SK-N-SH treated with all-trans-retinoic acid at 6 μM for 48 hours (cell line): ENCODE measurements at regions not wholly inside any gene's neighbourhood (a gene's known extent, or its start where the extent isn't known, plus 50 kb on each side); places are given as distances from the start of the nearest gene placed in this dataset.

Experiments used
- ATAC-seq: fragments of 200-7000 bp; cut with Tn5 transposase; 3 replicates; pipeline ENCODE4 v1.9.1; 2020; ENCODE audit warnings: mild to moderate bottlenecking, moderate library complexity
- ARNTL ChIP-seq: fragments of 450-650 bp; formaldehyde crosslinking; IDR thresholded peaks from 2 replicates; pipeline ENCODE4 v1.5.0; 2020; ENCODE audit warnings: low read depth, mild to moderate bottlenecking, moderate library complexity, borderline replicate concordance
- BACH2 ChIP-seq: fragments of 250-450 bp; sonication (Bioruptor Pico); IDR thresholded peaks from 2 replicates; pipeline ENCODE4 v1.9.0; 2021; ENCODE audit warnings: mild to moderate bottlenecking, borderline replicate concordance
- CSDC2 ChIP-seq: fragments of 250-450 bp; sonication (Bioruptor Pico); IDR thresholded peaks from 2 replicates; pipeline ENCODE4 v1.5.0; 2020; ENCODE audit warnings: mild to moderate bottlenecking, moderate library complexity
- ESRRG ChIP-seq: fragments of 250-450 bp; sonication (Bioruptor Pico); IDR thresholded peaks from 2 replicates; pipeline ENCODE4 v1.6.1; 2021; ENCODE audit warnings: mild to moderate bottlenecking
- GLIS3 ChIP-seq: fragments of 250-450 bp; sonication (Bioruptor Pico); IDR thresholded peaks from 2 replicates; pipeline ENCODE4 v1.5.0; 2020; ENCODE audit warnings: mild to moderate bottlenecking, moderate library complexity
- ISL1 ChIP-seq: fragments of 250-450 bp; sonication (Bioruptor Pico); IDR thresholded peaks from 2 replicates; pipeline ENCODE4 v2.1.2; 2022; ENCODE audit warnings: mild to moderate bottlenecking, moderate library complexity
- OSR1 ChIP-seq: fragments of 250-450 bp; sonication (Bioruptor Pico); IDR thresholded peaks from 2 replicates; pipeline ENCODE4 v1.8.0; 2022; ENCODE audit warnings: moderate library complexity, mild to moderate bottlenecking, inconsistent platforms
- PPARA ChIP-seq: fragments of 250-450 bp; sonication (Bioruptor Pico); IDR thresholded peaks from 2 replicates; pipeline ENCODE4 v1.5.0; 2020; ENCODE audit warnings: mild to moderate bottlenecking, borderline replicate concordance
- RARB ChIP-seq: fragments of 250-450 bp; sonication (Bioruptor Pico); IDR thresholded peaks from 2 replicates; pipeline ENCODE4 v1.8.0; 2021; ENCODE audit warnings: mild to moderate bottlenecking, moderate library complexity
- SNAI2 ChIP-seq: fragments of 250-450 bp; sonication (Bioruptor Pico); IDR thresholded peaks from 2 replicates; pipeline ENCODE4 v1.5.0; 2020; ENCODE audit warnings: mild to moderate bottlenecking, moderate library complexity
- TCF4 ChIP-seq: fragments of 250-450 bp; sonication (Bioruptor Pico); IDR thresholded peaks from 2 replicates; pipeline ENCODE4 v1.8.0; 2021; ENCODE audit warnings: mild to moderate bottlenecking, moderate library complexity, borderline replicate concordance
- TOX ChIP-seq: fragments of 250-450 bp; sonication (Bioruptor Pico); IDR thresholded peaks from 2 replicates; pipeline ENCODE4 v1.8.0; 2021; ENCODE audit warnings: mild to moderate bottlenecking, moderate library complexity, borderline replicate concordance
- ZC3H10 ChIP-seq: fragments of 250-450 bp; sonication (Bioruptor Pico); IDR thresholded peaks from 2 replicates; pipeline ENCODE4 v1.5.1; 2021; ENCODE audit warnings: mild to moderate bottlenecking, moderate library complexity
- ZFP3 ChIP-seq: fragments of 250-450 bp; sonication (Bioruptor Pico); IDR thresholded peaks from 2 replicates; pipeline ENCODE4 v1.5.0; 2020; ENCODE audit warnings: mild to moderate bottlenecking, moderate library complexity
- ZFP30 ChIP-seq: fragments of 450-650 bp; formaldehyde crosslinking; IDR thresholded peaks from 2 replicates; pipeline ENCODE4 v1.5.0; 2022; ENCODE audit warnings: mild to moderate bottlenecking, moderate library complexity
- ZNF565 ChIP-seq: fragments of 450-650 bp; formaldehyde crosslinking; conservative IDR thresholded peaks from 2 replicates; pipeline ENCODE4 v1.5.0; 2020; ENCODE audit warnings: low read depth, mild to moderate bottlenecking, moderate library complexity
- ZNF70 ChIP-seq: fragments of 450-650 bp; formaldehyde crosslinking; IDR thresholded peaks from 2 replicates; pipeline ENCODE4 v1.5.0; 2020; ENCODE audit warnings: mild to moderate bottlenecking, moderate library complexity
- ZNF8 ChIP-seq: fragments of 450-650 bp; formaldehyde crosslinking; IDR thresholded peaks from 2 replicates; pipeline ENCODE4 v1.5.0; 2020; ENCODE audit warnings: mild to moderate bottlenecking, moderate library complexity
- TF ChIP-seq, protein P1 (sequence below): fragments of 250-450 bp; sonication (Bioruptor Pico); IDR thresholded peaks from 2 replicates; pipeline ENCODE4 v1.8.0; 2021; ENCODE audit warnings: low read depth, mild to moderate bottlenecking, moderate library complexity, borderline replicate concordance
- TF ChIP-seq, protein P2 (sequence below): fragments of 250-450 bp; sonication (Bioruptor Pico); IDR thresholded peaks from 2 replicates; pipeline ENCODE4 v1.5.1; 2020; ENCODE audit warnings: low read depth, mild to moderate bottlenecking, moderate library complexity
- TF ChIP-seq, protein P3 (sequence below): fragments of 250-450 bp; sonication (Bioruptor Pico); IDR thresholded peaks from 2 replicates; pipeline ENCODE4 v1.8.0; 2020; ENCODE audit warnings: mild to moderate bottlenecking, moderate library complexity, borderline replicate concordance
- TF ChIP-seq, protein P4 (sequence below): fragments of 250-450 bp; sonication (Bioruptor Pico); IDR thresholded peaks from 2 replicates; pipeline ENCODE4 v1.5.1; 2021; ENCODE audit warnings: mild to moderate bottlenecking, moderate library complexity
- TF ChIP-seq, protein P5 (sequence below): fragments of 250-450 bp; sonication (Bioruptor Pico); IDR thresholded peaks from 2 replicates; pipeline ENCODE4 v1.5.0; 2020; ENCODE audit warnings: mild to moderate bottlenecking, moderate library complexity

DNA sequence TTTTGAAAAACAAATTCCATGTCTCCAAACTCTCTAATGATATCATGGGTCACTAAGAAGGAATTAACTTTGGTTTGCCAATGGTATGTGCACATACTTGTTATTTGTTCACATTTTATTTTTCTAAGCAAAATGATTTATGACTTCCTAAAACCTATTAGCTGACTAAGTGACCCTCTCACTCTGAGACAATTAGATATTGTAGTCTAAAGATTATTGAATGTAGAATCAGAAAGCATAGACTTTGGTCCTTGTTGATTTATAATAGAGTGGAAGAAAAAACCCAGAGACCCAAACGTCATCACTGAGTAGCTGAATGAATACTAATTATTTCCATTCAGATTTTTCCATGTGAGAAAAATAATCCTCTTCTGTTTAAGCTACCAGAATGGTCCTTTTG is 243.5 kb upstream of the ANO3 start:
- peak; percentile 67 for ATAC-seq
- TF ChIP-seq, protein P1, sequence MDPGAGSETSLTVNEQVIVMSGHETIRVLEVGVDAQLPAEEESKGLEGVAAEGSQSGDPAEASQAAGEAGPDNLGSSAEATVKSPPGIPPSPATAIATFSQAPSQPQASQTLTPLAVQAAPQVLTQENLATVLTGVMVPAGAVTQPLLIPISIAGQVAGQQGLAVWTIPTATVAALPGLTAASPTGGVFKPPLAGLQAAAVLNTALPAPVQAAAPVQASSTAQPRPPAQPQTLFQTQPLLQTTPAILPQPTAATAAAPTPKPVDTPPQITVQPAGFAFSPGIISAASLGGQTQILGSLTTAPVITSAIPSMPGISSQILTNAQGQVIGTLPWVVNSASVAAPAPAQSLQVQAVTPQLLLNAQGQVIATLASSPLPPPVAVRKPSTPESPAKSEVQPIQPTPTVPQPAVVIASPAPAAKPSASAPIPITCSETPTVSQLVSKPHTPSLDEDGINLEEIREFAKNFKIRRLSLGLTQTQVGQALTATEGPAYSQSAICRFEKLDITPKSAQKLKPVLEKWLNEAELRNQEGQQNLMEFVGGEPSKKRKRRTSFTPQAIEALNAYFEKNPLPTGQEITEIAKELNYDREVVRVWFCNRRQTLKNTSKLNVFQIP (CRISPR knock-in tag), result no peak
- TF ChIP-seq, protein P2, sequence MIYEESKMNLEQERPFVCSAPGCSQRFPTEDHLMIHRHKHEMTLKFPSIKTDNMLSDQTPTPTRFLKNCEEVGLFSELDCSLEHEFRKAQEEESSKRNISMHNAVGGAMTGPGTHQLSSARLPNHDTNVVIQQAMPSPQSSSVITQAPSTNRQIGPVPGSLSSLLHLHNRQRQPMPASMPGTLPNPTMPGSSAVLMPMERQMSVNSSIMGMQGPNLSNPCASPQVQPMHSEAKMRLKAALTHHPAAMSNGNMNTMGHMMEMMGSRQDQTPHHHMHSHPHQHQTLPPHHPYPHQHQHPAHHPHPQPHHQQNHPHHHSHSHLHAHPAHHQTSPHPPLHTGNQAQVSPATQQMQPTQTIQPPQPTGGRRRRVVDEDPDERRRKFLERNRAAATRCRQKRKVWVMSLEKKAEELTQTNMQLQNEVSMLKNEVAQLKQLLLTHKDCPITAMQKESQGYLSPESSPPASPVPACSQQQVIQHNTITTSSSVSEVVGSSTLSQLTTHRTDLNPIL, result no peak
- no peak for TF ChIP-seq TCF4 (CRISPR knock-in tag)
- TF ChIP-seq ESRRG (CRISPR knock-in tag), result no peak
- TF ChIP-seq ARNTL (CRISPR knock-in tag), result no peak
- no peak for TF ChIP-seq ZFP30
- TF ChIP-seq BACH2, result no peak
- TF ChIP-seq ZNF8, result no peak
- TF ChIP-seq ZNF565 (CRISPR knock-in tag), result no peak
- no peak for TF ChIP-seq OSR1 (CRISPR knock-in tag)
- TF ChIP-seq, protein P3, sequence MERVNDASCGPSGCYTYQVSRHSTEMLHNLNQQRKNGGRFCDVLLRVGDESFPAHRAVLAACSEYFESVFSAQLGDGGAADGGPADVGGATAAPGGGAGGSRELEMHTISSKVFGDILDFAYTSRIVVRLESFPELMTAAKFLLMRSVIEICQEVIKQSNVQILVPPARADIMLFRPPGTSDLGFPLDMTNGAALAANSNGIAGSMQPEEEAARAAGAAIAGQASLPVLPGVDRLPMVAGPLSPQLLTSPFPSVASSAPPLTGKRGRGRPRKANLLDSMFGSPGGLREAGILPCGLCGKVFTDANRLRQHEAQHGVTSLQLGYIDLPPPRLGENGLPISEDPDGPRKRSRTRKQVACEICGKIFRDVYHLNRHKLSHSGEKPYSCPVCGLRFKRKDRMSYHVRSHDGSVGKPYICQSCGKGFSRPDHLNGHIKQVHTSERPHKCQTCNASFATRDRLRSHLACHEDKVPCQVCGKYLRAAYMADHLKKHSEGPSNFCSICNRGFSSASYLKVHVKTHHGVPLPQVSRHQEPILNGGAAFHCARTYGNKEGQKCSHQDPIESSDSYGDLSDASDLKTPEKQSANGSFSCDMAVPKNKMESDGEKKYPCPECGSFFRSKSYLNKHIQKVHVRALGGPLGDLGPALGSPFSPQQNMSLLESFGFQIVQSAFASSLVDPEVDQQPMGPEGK, result peak; percentile 60; the same call in 1 of the 2 replicates
- peak; percentile 46; the same call in 1 of the 2 replicates for TF ChIP-seq RARB (CRISPR knock-in tag)
- no peak for TF ChIP-seq PPARA (CRISPR knock-in tag)
- TF ChIP-seq, protein P4, sequence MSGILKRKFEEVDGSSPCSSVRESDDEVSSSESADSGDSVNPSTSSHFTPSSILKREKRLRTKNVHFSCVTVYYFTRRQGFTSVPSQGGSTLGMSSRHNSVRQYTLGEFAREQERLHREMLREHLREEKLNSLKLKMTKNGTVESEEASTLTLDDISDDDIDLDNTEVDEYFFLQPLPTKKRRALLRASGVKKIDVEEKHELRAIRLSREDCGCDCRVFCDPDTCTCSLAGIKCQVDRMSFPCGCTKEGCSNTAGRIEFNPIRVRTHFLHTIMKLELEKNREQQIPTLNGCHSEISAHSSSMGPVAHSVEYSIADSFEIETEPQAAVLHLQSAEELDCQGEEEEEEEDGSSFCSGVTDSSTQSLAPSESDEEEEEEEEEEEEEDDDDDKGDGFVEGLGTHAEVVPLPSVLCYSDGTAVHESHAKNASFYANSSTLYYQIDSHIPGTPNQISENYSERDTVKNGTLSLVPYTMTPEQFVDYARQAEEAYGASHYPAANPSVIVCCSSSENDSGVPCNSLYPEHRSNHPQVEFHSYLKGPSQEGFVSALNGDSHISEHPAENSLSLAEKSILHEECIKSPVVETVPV (CRISPR knock-in tag), result no peak
- TF ChIP-seq ISL1 (CRISPR knock-in tag), result peak; percentile 88
- TF ChIP-seq GLIS3 (CRISPR knock-in tag), result no peak
- TF ChIP-seq CSDC2 (CRISPR knock-in tag), result no peak
- TF ChIP-seq, protein P5, sequence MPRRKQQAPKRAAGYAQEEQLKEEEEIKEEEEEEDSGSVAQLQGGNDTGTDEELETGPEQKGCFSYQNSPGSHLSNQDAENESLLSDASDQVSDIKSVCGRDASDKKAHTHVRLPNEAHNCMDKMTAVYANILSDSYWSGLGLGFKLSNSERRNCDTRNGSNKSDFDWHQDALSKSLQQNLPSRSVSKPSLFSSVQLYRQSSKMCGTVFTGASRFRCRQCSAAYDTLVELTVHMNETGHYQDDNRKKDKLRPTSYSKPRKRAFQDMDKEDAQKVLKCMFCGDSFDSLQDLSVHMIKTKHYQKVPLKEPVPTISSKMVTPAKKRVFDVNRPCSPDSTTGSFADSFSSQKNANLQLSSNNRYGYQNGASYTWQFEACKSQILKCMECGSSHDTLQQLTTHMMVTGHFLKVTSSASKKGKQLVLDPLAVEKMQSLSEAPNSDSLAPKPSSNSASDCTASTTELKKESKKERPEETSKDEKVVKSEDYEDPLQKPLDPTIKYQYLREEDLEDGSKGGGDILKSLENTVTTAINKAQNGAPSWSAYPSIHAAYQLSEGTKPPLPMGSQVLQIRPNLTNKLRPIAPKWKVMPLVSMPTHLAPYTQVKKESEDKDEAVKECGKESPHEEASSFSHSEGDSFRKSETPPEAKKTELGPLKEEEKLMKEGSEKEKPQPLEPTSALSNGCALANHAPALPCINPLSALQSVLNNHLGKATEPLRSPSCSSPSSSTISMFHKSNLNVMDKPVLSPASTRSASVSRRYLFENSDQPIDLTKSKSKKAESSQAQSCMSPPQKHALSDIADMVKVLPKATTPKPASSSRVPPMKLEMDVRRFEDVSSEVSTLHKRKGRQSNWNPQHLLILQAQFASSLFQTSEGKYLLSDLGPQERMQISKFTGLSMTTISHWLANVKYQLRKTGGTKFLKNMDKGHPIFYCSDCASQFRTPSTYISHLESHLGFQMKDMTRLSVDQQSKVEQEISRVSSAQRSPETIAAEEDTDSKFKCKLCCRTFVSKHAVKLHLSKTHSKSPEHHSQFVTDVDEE (CRISPR knock-in tag), result no peak
- no peak for TF ChIP-seq ZFP3
- peak; percentile 97 for TF ChIP-seq ZC3H10 (CRISPR knock-in tag)
- TF ChIP-seq ZNF70 (CRISPR knock-in tag), result no peak
- TF ChIP-seq SNAI2 (CRISPR knock-in tag), result no peak
- peak; percentile 91; the same call in 1 of the 2 replicates for TF ChIP-seq TOX

DNA sequence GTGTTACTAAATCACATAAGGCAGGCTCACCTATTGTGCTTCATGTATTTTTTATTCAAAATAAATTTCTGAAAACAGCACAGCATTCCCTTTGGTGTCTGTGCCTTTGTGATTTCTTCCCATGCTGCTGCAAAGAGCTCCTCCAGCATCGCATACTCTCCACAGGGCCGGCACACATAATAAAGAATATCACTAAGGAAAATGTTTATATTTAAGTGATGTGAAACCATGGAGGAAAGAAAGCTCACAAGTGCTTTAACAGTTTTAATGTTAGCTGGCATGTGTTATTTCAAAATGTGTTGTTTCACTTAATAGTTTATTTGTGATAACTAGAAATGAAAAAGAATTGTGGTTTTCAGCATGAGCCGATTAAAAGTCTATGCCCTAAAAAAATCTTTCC is 241.3 kb upstream of the ANO3 start:
- no peak for ATAC-seq
- TF ChIP-seq GLIS3 (CRISPR knock-in tag) (no peak), RARB (CRISPR knock-in tag) (no peak), TOX (no peak), PPARA (CRISPR knock-in tag) (no peak), TCF4 (CRISPR knock-in tag) (no peak), ARNTL (CRISPR knock-in tag) (no peak)
- TF ChIP-seq, protein P2, result no peak
- TF ChIP-seq, protein P1 (CRISPR knock-in tag), result no peak
